ENCODE measurements at regions not wholly inside any gene's neighbourhood (a gene's known extent, or its start where the extent isn't known, plus 50 kb on each side); places are given as distances from the start of the nearest gene placed in this dataset.

- DNase-seq (ENCODE audit: low read depth in 4 of 4, low spot score in 2 of 4) = no peak
Measured at GRCh38 chr5:73296772-73297171, 123.8 kb downstream of the TMEM174 start.

DNA sequence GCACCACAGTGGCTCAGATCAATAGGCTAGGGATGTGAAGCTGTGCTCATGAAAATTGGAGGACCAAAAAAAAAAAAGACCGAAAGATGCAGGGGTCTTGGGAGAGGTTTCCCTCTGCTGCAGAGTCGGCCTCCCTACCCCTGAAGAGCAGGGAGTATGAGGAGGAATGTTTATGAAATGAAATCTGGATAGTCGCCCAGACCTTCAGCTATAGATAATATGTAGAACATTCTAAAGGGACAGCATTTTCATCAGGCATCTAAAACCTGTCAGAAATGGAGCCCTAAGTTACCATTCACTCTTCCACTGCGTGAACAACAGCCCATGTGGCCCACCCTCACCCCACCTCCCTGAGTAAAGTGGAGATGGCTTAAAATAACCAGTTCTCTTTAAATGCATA lies 122.9 kb downstream of the TMEM174 start:
- DNase-seq (ENCODE audit: low read depth in 4 of 4, low spot score in 2 of 4) = no peak

- DNase-seq (ENCODE audit: low read depth in 4 of 4, low spot score in 2 of 4) = no peak
Measured at GRCh38 chr5:73295447-73295846, 122.5 kb downstream of the TMEM174 start.

DNA sequence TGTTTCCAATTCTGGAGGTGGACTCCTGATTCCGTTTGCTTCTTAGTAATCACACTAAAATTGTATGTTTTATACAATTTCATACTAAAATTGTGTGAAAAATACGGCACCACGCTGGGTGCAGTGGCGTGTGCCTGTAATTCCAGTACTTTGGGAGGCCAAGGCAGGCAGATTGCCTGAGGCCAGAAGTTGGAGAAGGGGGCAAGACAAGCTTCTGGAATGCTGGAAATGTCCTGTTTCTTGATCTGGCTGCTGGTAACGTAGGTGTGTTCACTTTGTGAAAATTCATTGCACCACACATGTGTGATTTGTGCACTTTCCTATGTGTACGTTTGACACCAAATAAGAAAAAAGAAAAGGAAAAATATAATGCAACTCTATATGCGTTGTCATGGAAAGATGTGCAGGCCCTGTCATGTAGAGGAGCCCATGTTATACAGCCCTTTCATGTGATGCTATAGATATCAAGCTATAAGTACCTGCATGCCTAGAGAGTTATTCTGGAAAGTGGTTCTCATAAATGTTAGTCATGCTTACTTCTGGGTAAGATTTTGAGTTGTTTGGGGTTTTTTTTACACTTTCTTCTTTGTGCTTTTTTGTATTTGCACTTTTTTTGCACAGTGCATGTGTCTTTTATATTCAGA lies 119.9 kb downstream of the TMEM174 start:
- DNase-seq (ENCODE audit: low read depth in 4 of 4, low spot score in 2 of 4) = no peak

DNA sequence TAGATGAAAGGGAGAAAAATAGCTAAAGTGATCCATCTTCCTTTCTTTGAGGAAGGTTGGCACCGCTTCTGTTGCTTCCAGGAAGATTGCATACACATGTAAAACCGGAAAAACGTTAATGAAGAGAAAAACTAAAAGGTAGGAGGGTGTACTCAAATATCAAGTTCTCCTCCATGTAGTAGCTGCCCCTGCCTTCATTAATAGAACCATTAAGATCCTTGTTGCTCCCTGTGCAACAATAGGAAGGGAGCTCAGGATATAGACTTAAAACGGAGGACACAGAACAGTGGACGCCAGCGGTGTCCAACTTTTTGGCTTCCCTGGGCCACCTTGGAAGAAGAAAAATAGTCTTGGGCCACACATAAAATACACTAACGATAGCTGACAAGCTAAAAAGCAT lies 118.9 kb downstream of the TMEM174 start:
- no peak for DNase-seq (ENCODE audit: low read depth in 4 of 4, low spot score in 2 of 4)

GRCh38 chr5:73290242-73290641 lies 117.2 kb downstream of the TMEM174 start:
- DNase-seq (ENCODE audit: low read depth in 4 of 4, low spot score in 2 of 4) = no peak

DNA sequence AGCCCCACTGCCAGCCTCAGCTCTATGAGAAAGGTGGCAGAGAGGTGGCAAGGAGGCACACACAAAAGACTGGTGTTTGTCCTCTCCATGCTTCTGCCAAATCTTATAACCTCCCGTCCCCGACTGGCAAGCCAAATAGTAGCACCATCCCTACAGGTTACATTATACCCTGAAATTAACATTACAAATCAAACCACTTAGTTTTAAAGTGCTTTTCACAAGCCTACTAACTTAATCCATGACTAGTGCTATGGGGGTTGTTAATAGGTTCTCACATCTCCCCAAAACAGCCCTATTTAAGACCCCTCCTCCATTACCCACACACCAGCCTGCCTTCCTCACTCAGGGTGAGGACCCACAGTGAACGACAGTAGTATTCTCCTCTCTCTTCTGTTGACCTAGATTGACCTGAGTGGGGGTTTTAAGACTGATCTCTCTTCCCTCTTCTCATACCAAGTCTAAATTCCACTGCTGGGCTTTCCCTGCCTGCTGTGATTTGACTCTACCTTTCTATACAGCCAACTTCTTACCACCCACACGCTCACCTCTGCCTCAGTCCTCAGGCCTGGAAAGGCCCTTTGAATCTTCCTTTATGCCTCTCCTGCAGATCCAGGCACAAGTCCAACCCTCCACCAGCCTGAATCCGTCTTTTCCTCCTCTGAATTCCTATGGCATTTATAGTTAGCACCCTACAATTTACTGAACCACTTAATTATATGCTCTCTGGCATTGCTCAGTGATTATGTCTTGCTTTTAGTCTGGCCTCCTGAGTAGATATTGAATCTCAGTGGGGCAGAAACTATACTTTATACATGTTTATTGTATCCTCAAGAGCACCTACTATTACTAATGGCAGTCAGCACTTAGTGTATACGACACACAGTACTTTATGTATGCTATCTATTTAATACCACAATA lies 116.1 kb downstream of the TMEM174 start:
- DNase-seq (ENCODE audit: low read depth in 4 of 4, low spot score in 2 of 4) = no peak

GRCh38 chr5:73286896-73287295 lies 113.9 kb downstream of the TMEM174 start:
- no peak for DNase-seq (ENCODE audit: low read depth in 4 of 4, low spot score in 2 of 4)

DNA sequence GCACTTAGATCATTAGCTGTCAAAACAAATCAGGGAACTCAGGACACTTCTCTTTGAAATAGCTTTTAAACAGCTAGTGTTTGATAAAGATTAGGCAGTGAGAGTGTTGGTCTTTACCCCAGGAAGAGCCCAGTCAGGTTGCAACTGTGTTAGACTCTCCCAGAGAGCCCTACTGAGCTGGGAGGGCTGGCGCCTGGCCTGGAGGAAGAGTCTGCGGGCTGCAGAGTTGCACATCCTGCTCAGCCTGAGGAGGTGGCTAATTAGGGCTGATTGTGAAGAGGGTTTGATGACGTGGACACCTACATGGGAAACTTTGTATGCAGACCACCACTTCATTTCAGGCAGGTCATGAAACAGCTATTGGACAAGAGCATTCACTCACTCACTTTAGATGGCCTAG lies 112.0 kb downstream of the TMEM174 start:
- DNase-seq (ENCODE audit: low read depth in 4 of 4, low spot score in 2 of 4) = no peak

GRCh38 chr5:73284220-73284795 lies 111.3 kb downstream of the TMEM174 start:
- no peak for DNase-seq (ENCODE audit: low read depth in 4 of 4, low spot score in 2 of 4)

DNA sequence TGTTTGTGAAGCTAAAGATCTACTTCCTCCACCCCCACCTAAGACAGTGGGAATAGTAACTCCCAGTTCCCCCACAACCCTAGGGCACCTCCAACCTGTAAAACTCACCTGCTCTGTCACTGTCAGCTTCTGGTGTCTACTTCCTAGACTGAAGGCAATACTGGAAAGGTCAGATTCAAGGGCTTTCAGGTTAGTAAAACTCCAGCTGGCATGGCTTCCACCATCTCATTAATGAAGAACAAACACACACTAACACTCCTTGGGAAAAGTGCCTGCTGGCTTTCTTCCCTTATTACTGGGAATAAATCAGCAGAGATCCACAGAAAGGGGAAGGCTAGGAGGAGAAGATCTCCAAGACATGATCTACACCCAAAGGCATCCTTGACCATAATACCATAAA lies 109.9 kb downstream of the TMEM174 start:
- no peak for DNase-seq (ENCODE audit: low read depth in 4 of 4, low spot score in 2 of 4)

DNA sequence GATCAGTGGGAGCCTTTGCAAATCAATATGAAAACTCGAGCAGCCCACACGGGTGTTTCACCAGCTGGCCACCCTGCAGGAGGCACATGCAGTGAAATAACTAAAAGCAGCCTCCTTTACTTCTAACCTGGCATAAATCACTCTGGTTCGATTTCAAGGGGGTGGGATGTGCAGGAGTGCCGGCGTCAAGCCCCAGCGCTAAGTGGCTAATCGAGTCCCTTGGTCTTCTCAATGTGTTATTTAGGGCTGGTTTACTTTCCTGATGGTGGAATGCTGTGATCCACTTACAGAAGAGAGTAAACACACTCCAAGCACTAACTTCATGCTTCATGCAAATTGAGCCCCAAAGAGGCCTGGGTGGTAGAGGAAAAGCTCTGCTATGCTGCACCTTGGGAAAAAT lies 109.4 kb downstream of the TMEM174 start:
- no peak for DNase-seq (ENCODE audit: low read depth in 4 of 4, low spot score in 2 of 4)

DNA sequence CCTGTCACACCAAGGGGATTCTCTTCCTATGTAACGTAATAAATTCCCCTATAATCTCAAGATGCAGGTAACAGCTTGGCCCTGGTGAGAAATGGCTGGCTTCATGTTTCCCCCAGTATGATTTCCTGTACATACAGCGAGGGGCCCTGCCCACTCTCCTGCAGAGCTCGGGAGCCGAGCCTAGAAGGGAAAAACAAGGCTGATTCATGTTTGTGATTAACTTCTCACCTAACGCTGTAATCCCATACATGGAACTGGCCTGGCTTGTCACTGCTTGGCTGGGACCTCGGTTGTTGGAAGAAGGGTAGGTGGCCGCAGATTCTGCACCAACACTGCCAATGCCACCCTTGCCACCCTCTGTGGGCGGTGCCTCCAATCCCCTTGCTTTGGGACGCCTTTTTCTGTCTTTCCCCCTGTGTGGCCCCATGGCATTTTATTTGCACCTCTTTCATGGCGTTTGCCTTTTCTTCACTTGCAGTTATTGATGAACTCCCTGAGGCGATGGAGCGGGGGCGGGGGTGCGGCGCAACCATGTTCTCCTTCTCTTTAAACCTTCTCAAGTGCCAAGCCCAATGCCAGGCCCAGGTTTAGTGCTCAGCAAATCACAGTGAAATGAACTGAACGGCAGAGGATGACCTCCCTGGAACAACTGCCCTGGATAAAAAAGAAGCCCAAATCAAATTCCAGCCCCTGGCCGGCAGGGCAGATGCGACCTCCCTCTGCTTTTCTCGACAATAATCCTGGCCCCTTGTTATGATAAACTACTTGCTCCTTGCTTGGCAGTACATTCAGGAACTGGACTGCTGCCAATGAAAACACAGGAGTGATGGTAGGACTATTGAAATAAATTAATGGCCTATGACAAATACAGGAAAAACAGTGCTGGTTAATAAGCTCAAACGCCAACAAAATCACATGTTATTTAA lies 108.1 kb downstream of the TMEM174 start:
- DNase-seq (ENCODE audit: low read depth in 4 of 4, low spot score in 2 of 4) = peak in 1 of 4 donors; percentile 87

DNA sequence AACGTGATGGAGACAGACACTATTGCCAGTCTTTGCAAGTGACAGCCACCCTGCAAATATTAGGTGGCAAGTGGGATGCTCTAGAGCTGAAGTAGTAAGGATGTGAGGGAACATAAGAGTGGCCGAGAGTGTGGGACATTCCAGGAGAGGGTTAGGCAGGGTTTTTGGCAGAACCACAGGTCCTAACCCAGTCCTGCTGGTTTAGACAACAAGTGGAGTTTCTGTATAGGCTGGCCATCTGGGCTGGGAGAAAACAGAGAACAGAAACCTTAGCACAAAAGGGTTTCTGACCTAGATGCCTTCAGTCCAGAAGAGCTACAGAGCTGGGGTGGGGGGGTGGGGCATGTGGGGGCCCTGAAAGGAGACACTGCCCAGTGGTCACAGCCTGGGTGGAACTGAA lies 107.4 kb downstream of the TMEM174 start:
- no peak for DNase-seq (ENCODE audit: low read depth in 4 of 4, low spot score in 2 of 4)

- no peak for DNase-seq (ENCODE audit: low read depth in 4 of 4, low spot score in 2 of 4)
Measured at GRCh38 chr5:73279805-73280204, 106.8 kb downstream of the TMEM174 start.

DNA sequence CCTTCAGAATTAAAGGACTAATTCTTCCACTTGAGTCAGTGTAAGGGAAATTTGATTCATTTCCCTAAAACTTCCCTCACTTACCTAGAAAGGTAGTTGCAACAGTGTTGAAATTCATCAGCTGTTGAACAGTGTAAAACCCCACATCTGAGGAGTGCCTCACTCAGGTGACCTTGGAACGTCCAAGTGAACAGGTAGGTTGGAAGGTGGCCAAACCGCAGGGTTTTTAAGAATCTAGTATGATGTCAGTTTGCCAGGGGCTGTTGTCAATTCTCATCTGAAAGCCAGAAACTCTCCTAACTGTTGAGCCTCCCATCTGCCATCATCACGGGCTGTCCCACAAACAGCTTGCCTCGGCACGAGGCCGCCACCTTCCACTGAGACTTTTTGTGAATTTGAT lies 105.7 kb downstream of the TMEM174 start:
- no peak for DNase-seq (ENCODE audit: low read depth in 4 of 4, low spot score in 2 of 4)

DNA sequence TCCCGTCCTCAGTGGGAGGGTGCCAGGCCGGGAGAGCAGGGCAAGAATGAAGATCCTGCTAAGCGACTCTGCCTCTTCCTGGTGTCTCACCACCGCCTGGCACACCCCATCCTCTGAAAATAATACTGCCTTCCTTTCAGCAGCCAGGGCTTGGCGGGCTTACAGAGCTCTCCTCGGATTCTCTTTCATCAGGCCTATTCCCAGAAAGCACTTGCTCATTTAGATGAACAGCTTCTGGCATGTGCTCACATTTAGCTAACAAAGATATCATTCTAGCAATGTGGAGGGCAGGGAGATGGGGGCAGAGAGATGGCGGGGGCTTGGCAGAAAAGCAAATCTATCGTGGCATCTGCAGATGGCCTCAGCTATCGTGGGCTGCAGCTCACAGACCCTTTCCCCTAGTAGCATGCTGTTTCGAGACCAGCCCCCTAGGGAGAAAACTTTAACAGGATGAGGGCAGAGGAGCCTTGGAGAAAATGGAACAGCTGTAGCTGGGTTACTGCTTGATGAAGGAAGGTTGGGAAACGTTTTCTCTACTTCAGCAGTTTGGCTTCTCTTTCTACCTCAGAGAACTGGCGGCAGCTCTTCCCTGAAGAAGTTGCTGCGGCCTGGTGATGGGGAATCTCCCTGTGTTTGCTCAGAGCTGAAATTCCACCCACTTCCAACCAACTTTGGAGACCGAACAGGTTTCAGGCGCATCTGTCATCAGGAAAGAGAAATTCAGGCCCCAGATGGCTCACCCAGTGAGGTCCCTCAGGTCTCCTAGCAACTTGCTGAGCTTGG lies 102.1 kb downstream of the TMEM174 start:
- no peak for DNase-seq (ENCODE audit: low read depth in 4 of 4, low spot score in 2 of 4)

- no peak for DNase-seq (ENCODE audit: low read depth in 4 of 4, low spot score in 2 of 4)
Measured at GRCh38 chr5:73274121-73274520, 101.1 kb downstream of the TMEM174 start.

GRCh38 chr5:73273379-73274050 lies 100.5 kb downstream of the TMEM174 start:
- DNase-seq (ENCODE audit: low read depth in 4 of 4, low spot score in 2 of 4) = no peak
